ENCODE measurements at regions not wholly inside any gene's neighbourhood (a gene's known extent, or its start where the extent isn't known, plus 50 kb on each side); places are given as distances from the start of the nearest gene placed in this dataset.

DNA sequence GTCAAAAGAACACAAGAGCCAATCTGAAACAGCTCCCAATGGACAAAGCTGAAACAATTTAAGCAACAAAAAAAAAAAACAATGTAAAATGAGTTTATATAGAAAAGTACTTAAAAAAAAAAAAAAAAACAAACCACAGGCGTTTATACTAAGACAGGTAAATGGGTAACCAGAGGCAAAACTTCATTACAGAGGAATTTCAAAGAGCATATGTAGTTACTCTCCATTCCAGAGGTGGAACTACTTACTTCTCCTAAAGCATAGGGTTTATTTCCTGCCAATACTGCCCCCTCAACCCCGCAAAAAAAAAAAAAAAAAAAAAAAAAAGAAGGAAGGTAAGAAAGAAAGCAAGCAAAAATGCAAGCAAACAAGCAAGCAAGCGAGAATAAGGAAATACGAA is 132.9 kb downstream of the LIG4 start:
- CTCF ChIA-PET: interaction anchor here (0.6 kb wide), 1 partner anchor 272 kb away, joined by 4 read pairs; no protein-coding TSS in a partner anchor
- POLR2A ChIA-PET: no interaction called here
- Histone ChIP-seq H2AFZ (ENCODE audit: low read depth, low read length) (no peak overlapping the region), H3K4me3 (replicated peaks in 1 of 3; ENCODE audit: insufficient read depth in 1 of 3, low read depth in 1 of 3, low read length in 3 of 3) (no peak overlapping the region), H3K36me3 (ENCODE audit: control insufficient read depth in 2 of 2, extremely low read depth in 1 of 2, insufficient read depth in 2 of 2, low read length in 2 of 2) (no peaks in the 10 kb centered on the region), H3K9me1 (replicated peaks; ENCODE audit: control insufficient read depth, extremely low read depth, insufficient read depth, low read length) (no peaks in the 10 kb centered on the region), H3K27ac (ENCODE audit: insufficient read depth, low read depth, low read length) (no peak overlapping the region), H3K4me2 (ENCODE audit: insufficient read depth, low read length) (no peak overlapping the region), H3K79me2 (ENCODE audit: control insufficient read depth, insufficient read depth, low read length) (no peaks in the 10 kb centered on the region), H3K9me3 (replicated peaks; ENCODE audit: control insufficient read depth, insufficient read depth, low read length) (no peaks in the 10 kb centered on the region), H4K20me1 (replicated peaks; ENCODE audit: control insufficient read depth, extremely low read depth, insufficient read depth, low read length) (no peaks in the 10 kb centered on the region), H3K27me3 (ENCODE audit: control insufficient read depth in 2 of 2, insufficient read depth in 2 of 2, low read length in 2 of 2) (no peaks in the 10 kb centered on the region), H3K9ac (replicated peaks; ENCODE audit: extremely low read depth, insufficient read depth, low read length) (no peak overlapping the region), H3K4me1 (ENCODE audit: control insufficient read depth, extremely low read depth, insufficient read depth, low read length) (no peaks in the 10 kb centered on the region)
- no peak for DNase-seq (ENCODE audit: low read depth, low spot score)
- TF ChIP-seq, protein P1, sequence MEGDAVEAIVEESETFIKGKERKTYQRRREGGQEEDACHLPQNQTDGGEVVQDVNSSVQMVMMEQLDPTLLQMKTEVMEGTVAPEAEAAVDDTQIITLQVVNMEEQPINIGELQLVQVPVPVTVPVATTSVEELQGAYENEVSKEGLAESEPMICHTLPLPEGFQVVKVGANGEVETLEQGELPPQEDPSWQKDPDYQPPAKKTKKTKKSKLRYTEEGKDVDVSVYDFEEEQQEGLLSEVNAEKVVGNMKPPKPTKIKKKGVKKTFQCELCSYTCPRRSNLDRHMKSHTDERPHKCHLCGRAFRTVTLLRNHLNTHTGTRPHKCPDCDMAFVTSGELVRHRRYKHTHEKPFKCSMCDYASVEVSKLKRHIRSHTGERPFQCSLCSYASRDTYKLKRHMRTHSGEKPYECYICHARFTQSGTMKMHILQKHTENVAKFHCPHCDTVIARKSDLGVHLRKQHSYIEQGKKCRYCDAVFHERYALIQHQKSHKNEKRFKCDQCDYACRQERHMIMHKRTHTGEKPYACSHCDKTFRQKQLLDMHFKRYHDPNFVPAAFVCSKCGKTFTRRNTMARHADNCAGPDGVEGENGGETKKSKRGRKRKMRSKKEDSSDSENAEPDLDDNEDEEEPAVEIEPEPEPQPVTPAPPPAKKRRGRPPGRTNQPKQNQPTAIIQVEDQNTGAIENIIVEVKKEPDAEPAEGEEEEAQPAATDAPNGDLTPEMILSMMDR (IDR thresholded peaks at IDR 0.05; ENCODE audit: extremely low read depth in 1 of 2, insufficient read depth in 1 of 2, low read depth in 1 of 2, low read length in 2 of 2): no peak
- no peak for TF ChIP-seq POLR2AphosphoS5 (IDR thresholded peaks at IDR 0.05; ENCODE audit: insufficient read depth, low read depth, low read length)
- TF ChIP-seq EZH2 (IDR thresholded peaks at IDR 0.05; ENCODE audit: borderline replicate concordance, low read depth, low read length, severe bottlenecking): no peak
- TF ChIP-seq MYC (IDR thresholded peaks at IDR 0.05; ENCODE audit: low read depth, low read length): no peak
- TF ChIP-seq FOS (IDR thresholded peaks at IDR 0.05; ENCODE audit: borderline replicate concordance, insufficient read depth, low read length): no peak
- TF ChIP-seq, protein P2, sequence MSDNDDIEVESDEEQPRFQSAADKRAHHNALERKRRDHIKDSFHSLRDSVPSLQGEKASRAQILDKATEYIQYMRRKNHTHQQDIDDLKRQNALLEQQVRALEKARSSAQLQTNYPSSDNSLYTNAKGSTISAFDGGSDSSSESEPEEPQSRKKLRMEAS (IDR thresholded peaks at IDR 0.05; ENCODE audit: insufficient read depth, insufficient read length): no peak
- no peak for TF ChIP-seq POLR2A (IDR thresholded peaks at IDR 0.05; ENCODE audit: low read depth, low read length)
- TF ChIP-seq GATA2 (IDR thresholded peaks at IDR 0.05; ENCODE audit: insufficient read depth, insufficient read length, low read depth, low read length): no peak
- no peak for FAIRE-seq
- dilution Hi-C loops (cut with MboI; ENCODE audit: extremely low pct_ligation_motif_present, low sequenced_read_pairs): no loop called here
- no TSS peak for BruUV-seq (replicated peaks)
- intact Hi-C loops (cut with micrococcal nuclease): no loop called here
